Neural progenitor cell (in vitro differentiated cells): ENCODE measurements at regions not wholly inside any gene's neighbourhood (a gene's known extent, or its start where the extent isn't known, plus 50 kb on each side); places are given as distances from the start of the nearest gene placed in this dataset.

Experiments used
- DNase-seq: peaks from one replicate; pipeline ENCODE4 v3.0.0-alpha.2; 2016; ENCODE audit warnings: low spot score
- H2AFZ ChIP-seq: fragments of 200-600 bp; sonication (generic); replicated peaks from 2 replicates; pipeline ENCODE4 v1.6.1; 2016; ENCODE audit warnings: antibody characterized with exemption
- H3F3A ChIP-seq: fragments of 200-600 bp; sonication (generic); 2 replicates; pipeline ENCODE4 v1.6.1; 2016; ENCODE audit warnings: antibody characterized with exemption, low read depth
- H3K27ac ChIP-seq: fragments of 200-600 bp; sonication (generic); 2 replicates; pipeline ENCODE4 v1.5.1; 2016; ENCODE audit warnings: mild to moderate bottlenecking
- H3K27me3 ChIP-seq: fragments of 200-600 bp; sonication (generic); 2 replicates; pipeline ENCODE4 v1.6.1; 2016; ENCODE audit warnings: mild to moderate bottlenecking, moderate library complexity
- H3K36me3 ChIP-seq: fragments of 200-600 bp; sonication (generic); 2 replicates; pipeline ENCODE4 v1.5.1; 2016
- H3K4me1 ChIP-seq: fragments of 200-600 bp; sonication (generic); 2 replicates; pipeline ENCODE4 v1.6.1; 2016; ENCODE audit warnings: mixed run types
- H3K4me2 ChIP-seq: fragments of 200-600 bp; sonication (generic); 2 replicates; pipeline ENCODE4 v1.6.1; 2016
- H3K4me3 ChIP-seq: fragments of 200-600 bp; sonication (generic); 2 replicates; pipeline ENCODE4 v1.5.1; 2016
- H3K79me2 ChIP-seq: fragments of 200-600 bp; sonication (generic); 2 replicates; pipeline ENCODE4 v1.6.1; 2016; ENCODE audit warnings: low read depth
- H3K9ac ChIP-seq: fragments of 200-600 bp; sonication (generic); 2 replicates; pipeline ENCODE4 v1.6.1; 2016
- H3K9me3 ChIP-seq: fragments of 200-600 bp; sonication (generic); 2 replicates; pipeline ENCODE4 v1.5.1; 2016; ENCODE audit warnings: low read depth
- H4K20me1 ChIP-seq: fragments of 200-600 bp; sonication (generic); 2 replicates; pipeline ENCODE4 v1.6.1; 2016; ENCODE audit warnings: low read depth
- H3K27ac Mint-ChIP-seq: 3 replicates; pipeline ENCODE4 v1.8.0; 2021; ENCODE audit warnings: mixed read lengths
- H3K27me3 Mint-ChIP-seq: 2 replicates; pipeline ENCODE4 v1.8.0; 2022; ENCODE audit warnings: low read depth, mild to moderate bottlenecking, inconsistent platforms, moderate library complexity, mixed read lengths; ENCODE audit not compliant: insufficient read depth
- H3K36me3 Mint-ChIP-seq: 3 replicates; pipeline ENCODE4 v1.8.0; 2021; ENCODE audit warnings: mixed read lengths
- H3K4me1 Mint-ChIP-seq: 3 replicates; pipeline ENCODE4 v1.8.0; 2021; ENCODE audit warnings: mixed read lengths
- H3K4me3 Mint-ChIP-seq: 3 replicates; pipeline ENCODE4 v1.8.0; 2021; ENCODE audit warnings: mild to moderate bottlenecking, moderate library complexity, mixed read lengths
- H3K9me3 Mint-ChIP-seq: 3 replicates; pipeline ENCODE4 v1.8.0; 2020; ENCODE audit warnings: mixed read lengths
- CTCF ChIP-seq: fragments of 200-600 bp; sonication (generic); IDR thresholded peaks from 2 replicates; pipeline ENCODE4 v1.5.1; 2017; ENCODE audit warnings: antibody characterized with exemption, mild to moderate bottlenecking
- EZH2 ChIP-seq: fragments of 200-600 bp; sonication (generic); IDR thresholded peaks from 2 replicates; pipeline ENCODE4 v1.6.1; 2017; ENCODE audit warnings: antibody characterized with exemption, mild to moderate bottlenecking, moderate library complexity
- EZH2phosphoT487 ChIP-seq: fragments of 200-600 bp; sonication (generic); IDR thresholded peaks from 2 replicates; pipeline ENCODE4 v1.6.1; 2017; ENCODE audit warnings: antibody characterized with exemption

DNA sequence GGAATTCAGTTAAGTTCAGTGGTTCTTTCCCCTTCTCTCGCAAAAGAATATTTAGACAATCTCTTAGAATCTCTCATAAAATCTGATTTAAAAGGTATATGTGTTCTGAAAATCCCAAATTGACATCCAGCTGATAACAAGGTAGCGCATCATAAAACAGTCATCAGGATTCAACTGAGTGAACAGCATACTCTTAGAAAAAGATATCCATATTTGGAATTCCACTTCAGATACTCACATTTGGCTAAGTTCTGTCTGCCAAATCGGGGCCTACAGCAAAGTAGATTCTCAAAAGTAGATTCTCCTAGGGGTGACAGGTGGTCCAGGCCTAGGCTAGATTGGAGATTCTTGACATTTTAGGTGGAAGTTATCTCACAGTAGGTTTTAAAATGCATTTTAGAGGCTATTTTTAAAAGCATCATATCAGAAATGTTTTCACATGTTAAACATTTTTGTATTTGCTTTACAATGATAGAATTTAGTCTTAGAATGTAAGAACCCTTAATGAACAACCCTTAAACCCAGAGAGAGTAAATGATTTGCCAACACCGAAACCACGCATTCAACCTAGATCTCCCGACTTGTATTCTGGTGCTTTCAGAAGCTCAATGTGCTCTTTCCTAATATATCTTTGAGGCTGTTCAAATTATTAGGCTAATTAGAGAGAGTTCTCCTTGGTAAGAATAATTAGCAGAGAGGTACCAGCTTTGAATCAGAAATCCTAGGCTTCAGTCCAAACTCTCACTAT is 318.9 kb downstream of the LMO4 start:
- Histone ChIP-seq H3K27me3 (no peaks in the 10 kb centered on the region), H3K4me1 (peaks cover 23% of the 10 kb centered on the region), H3F3A (peaks cover 14% of the 10 kb centered on the region), H4K20me1 (no peaks in the 10 kb centered on the region), H3K36me3 (no peaks in the 10 kb centered on the region), H3K4me2 (no peak overlapping the region), H3K9ac (no peak overlapping the region), H2AFZ (no peak overlapping the region), H3K4me3 (no peak overlapping the region), H3K9me3 (no peaks in the 10 kb centered on the region), H3K27ac (no peak overlapping the region), H3K79me2 (no peaks in the 10 kb centered on the region)
- DNase-seq, result no peak
- H3K9me3 Mint-ChIP-seq, result no peaks in the 10 kb centered on the region
- H3K27ac Mint-ChIP-seq, result no peak overlapping the region
- H3K27me3 Mint-ChIP-seq, result peaks cover 6% of the 10 kb centered on the region
- TF ChIP-seq CTCF, result no peak
- no peak for TF ChIP-seq EZH2phosphoT487
- no peak for TF ChIP-seq EZH2
- no peak overlapping the region for H3K4me3 Mint-ChIP-seq
- H3K36me3 Mint-ChIP-seq, result no peaks in the 10 kb centered on the region
- H3K4me1 Mint-ChIP-seq, result peaks cover 28% of the 10 kb centered on the region

- Histone ChIP-seq H3K4me2 (no peak overlapping the region), H3K36me3 (no peaks in the 10 kb centered on the region), H3K4me3 (no peak overlapping the region), H4K20me1 (no peaks in the 10 kb centered on the region), H3K27ac (no peak overlapping the region), H2AFZ (no peak overlapping the region), H3K9ac (no peak overlapping the region), H3K9me3 (no peaks in the 10 kb centered on the region), H3K27me3 (no peaks in the 10 kb centered on the region), H3F3A (peaks cover 5% of the 10 kb centered on the region), H3K4me1 (peaks cover 14% of the 10 kb centered on the region), H3K79me2 (no peaks in the 10 kb centered on the region)
- H3K4me1 Mint-ChIP-seq, result peaks cover 19% of the 10 kb centered on the region
- TF ChIP-seq EZH2 (no peak), CTCF (no peak), EZH2phosphoT487 (no peak)
- no peaks in the 10 kb centered on the region for H3K9me3 Mint-ChIP-seq
- H3K27me3 Mint-ChIP-seq, result peaks cover 9% of the 10 kb centered on the region
- no peaks in the 10 kb centered on the region for H3K36me3 Mint-ChIP-seq
- H3K4me3 Mint-ChIP-seq, result no peak overlapping the region
- no peak for DNase-seq
- H3K27ac Mint-ChIP-seq, result no peak overlapping the region
Observed at GRCh38 chr1:87648323-87649119, 319.8 kb downstream of the LMO4 start.

GRCh38 chr1:87650306-87650705 is 321.6 kb downstream of the LMO4 start:
- peak overlapping the region; percentile 26 for H2AFZ ChIP-seq
- H3K79me2 ChIP-seq, result no peaks in the 10 kb centered on the region
- peaks cover 9% of the 10 kb centered on the region for H3K27me3 Mint-ChIP-seq
- H3K27ac ChIP-seq, result no peak overlapping the region
- no peaks in the 10 kb centered on the region for H4K20me1 ChIP-seq
- H3K4me3 Mint-ChIP-seq, result no peak overlapping the region
- no peaks in the 10 kb centered on the region for H3K9me3 ChIP-seq
- no peak for TF ChIP-seq EZH2phosphoT487
- no peak for TF ChIP-seq CTCF
- no peak for TF ChIP-seq EZH2
- no peak overlapping the region for H3K9ac ChIP-seq
- H3K9me3 Mint-ChIP-seq, result no peaks in the 10 kb centered on the region
- H3K27ac Mint-ChIP-seq, result no peak overlapping the region
- H3K4me3 ChIP-seq, result no peak overlapping the region
- H3K36me3 Mint-ChIP-seq, result no peaks in the 10 kb centered on the region
- no peaks in the 10 kb centered on the region for H3K4me1 ChIP-seq
- H3K27me3 ChIP-seq, result no peaks in the 10 kb centered on the region
- no peak overlapping the region for H3K4me2 ChIP-seq
- no peaks in the 10 kb centered on the region for H3F3A ChIP-seq
- no peaks in the 10 kb centered on the region for H3K36me3 ChIP-seq
- peaks cover under 1% of the 10 kb centered on the region for H3K4me1 Mint-ChIP-seq
- DNase-seq, result no peak
